ENCODE measurements at regions not wholly inside any gene's neighbourhood (a gene's known extent, or its start where the extent isn't known, plus 50 kb on each side); places are given as distances from the start of the nearest gene placed in this dataset.

- no peak for TF ChIP-seq CTCF (conservative IDR thresholded peaks at IDR 0.05 in 1 of 2, IDR thresholded peaks at IDR 0.05 in 1 of 2; ENCODE audit: low read depth in 1 of 2, low read length in 2 of 2)
- TF ChIP-seq EZH2 (IDR thresholded peaks at IDR 0.05; ENCODE audit: low read length, missing control alignments), result no peak
Observed at GRCh38 chr6:126145351-126145750, 159.0 kb downstream of the TRMT11 start.

All from fibroblast of lung (primary cell).